Colon (tissue), 2 donors: ENCODE measurements at regions not wholly inside any gene's neighbourhood (a gene's known extent, or its start where the extent isn't known, plus 50 kb on each side); places are given as distances from the start of the nearest gene placed in this dataset.

Source experiments
- FAIRE-seq: peaks from 2 replicates; lab custom pipeline; 2012; peaks lifted over from hg19 to GRCh38; lab: Jason Lieb, UNC
- donor health status: control.
- donor health status: control.

- FAIRE-seq: no peak
These were observed 82.1 kb upstream of the IFNE start for GRCh38 chr9:21564175-21564574.

- no peak for FAIRE-seq
These were observed 83.0 kb upstream of the IFNE start for GRCh38 chr9:21565155-21565554.

GRCh38 chr9:21567926-21568325 lies 85.8 kb upstream of the IFNE start:
- FAIRE-seq: no peak

GRCh38 chr9:21568484-21568883 lies 86.4 kb upstream of the IFNE start:
- FAIRE-seq: no peak

- FAIRE-seq: no peak
These were observed 87.6 kb upstream of the IFNE start for GRCh38 chr9:21569721-21570120.

- FAIRE-seq: no peak
These were observed 88.6 kb upstream of the IFNE start for GRCh38 chr9:21570643-21571275.

GRCh38 chr9:21574261-21574660 lies 92.1 kb upstream of the IFNE start:
- FAIRE-seq: no peak

GRCh38 chr9:21576331-21577189 lies 94.4 kb upstream of the IFNE start:
- no peak for FAIRE-seq

- FAIRE-seq: no peak
These were observed 97.1 kb upstream of the IFNE start for GRCh38 chr9:21579247-21579671.

GRCh38 chr9:21579743-21580142 lies 97.6 kb upstream of the IFNE start:
- no peak for FAIRE-seq

- FAIRE-seq: no peak
These were observed 98.7 kb upstream of the IFNE start for GRCh38 chr9:21580636-21581378.

GRCh38 chr9:21583628-21584377 lies 101.7 kb upstream of the IFNE start:
- FAIRE-seq: no peak

- no peak for FAIRE-seq
These were observed 102.8 kb upstream of the IFNE start for GRCh38 chr9:21584890-21585289.

GRCh38 chr9:21585756-21586752 lies 103.9 kb upstream of the IFNE start:
- FAIRE-seq: no peak

GRCh38 chr9:21589344-21590056 lies 107.4 kb upstream of the IFNE start:
- no peak for FAIRE-seq

GRCh38 chr9:21590058-21590996 lies 108.2 kb upstream of the IFNE start:
- no peak for FAIRE-seq

GRCh38 chr9:21591221-21592062 lies 109.3 kb upstream of the IFNE start:
- FAIRE-seq: no peak

GRCh38 chr9:21592063-21592338 lies 109.9 kb upstream of the IFNE start:
- no peak for FAIRE-seq
